Fibroblast of lung (primary cell): ENCODE measurements at regions not wholly inside any gene's neighbourhood (a gene's known extent, or its start where the extent isn't known, plus 50 kb on each side); places are given as distances from the start of the nearest gene placed in this dataset.
A peak's percentile ranks its signal among the peaks of the same experiment; 100 is the strongest.

ENCODE experiments used
- DNase-seq, 2 donors: peaks; one replicate each; pipeline versions ENCODE4 v3.0.0 to v3.0.0-alpha.2; 2010; ENCODE audit warnings: low read depth in 2 of 2
- H2AFZ ChIP-seq: 2 replicates; pipeline ENCODE4 v1.5.1; 2012; ENCODE audit warnings: low read length, control low read depth, inconsistent platforms
- H3K27ac ChIP-seq: 2 replicates; pipeline ENCODE4 v1.5.1; 2011; ENCODE audit warnings: low read length, control low read depth; ENCODE audit not compliant: insufficient read depth
- H3K27me3 ChIP-seq: 2 replicates; pipeline ENCODE4 v1.5.1; 2011; ENCODE audit warnings: mild to moderate bottlenecking, low read length; ENCODE audit not compliant: control insufficient read depth, insufficient read depth
- H3K36me3 ChIP-seq: 2 replicates; pipeline ENCODE4 v1.5.1; 2011; ENCODE audit warnings: low read length; ENCODE audit not compliant: control insufficient read depth, insufficient read depth
- H3K4me1 ChIP-seq: 2 replicates; pipeline ENCODE4 v1.5.1; 2011; ENCODE audit warnings: low read length; ENCODE audit not compliant: control insufficient read depth, insufficient read depth; ENCODE audit errors: extremely low read depth
- H3K4me2 ChIP-seq: 2 replicates; pipeline ENCODE4 v1.5.1; 2011; ENCODE audit warnings: low read length, control low read depth; ENCODE audit not compliant: insufficient read depth; ENCODE audit errors: extremely low read depth
- H3K4me3 ChIP-seq, 4 experiments: fragments of 200-600 bp in 1 of 4; sonication (generic) in 1 of 4; replicated peaks in 1 of 4; 2 replicates each; pipeline ENCODE4 v1.5.1; 2011 to 2016; ENCODE audit warnings: low read length in 4 of 4, low read depth in 3 of 4, mild to moderate bottlenecking in 3 of 4, control low read depth in 2 of 4, inconsistent platforms in 1 of 4, mixed read lengths in 1 of 4; ENCODE audit not compliant: insufficient read depth in 1 of 4; ENCODE audit errors: control extremely low read depth in 1 of 4
- H3K79me2 ChIP-seq: 2 replicates; pipeline ENCODE4 v1.5.1; 2012; ENCODE audit warnings: mild to moderate bottlenecking, low read length, inconsistent platforms; ENCODE audit not compliant: control insufficient read depth, insufficient read depth
- H3K9ac ChIP-seq: 2 replicates; pipeline ENCODE4 v1.5.1; 2011; ENCODE audit warnings: mild to moderate bottlenecking, low read length, control low read depth; ENCODE audit not compliant: insufficient read depth
- H3K9me3 ChIP-seq: 2 replicates; pipeline ENCODE4 v1.5.1; 2012; ENCODE audit warnings: low read depth, low read length; ENCODE audit not compliant: control insufficient read depth, insufficient read depth
- H4K20me1 ChIP-seq: 2 replicates; pipeline ENCODE4 v1.5.1; 2011; ENCODE audit warnings: low read length; ENCODE audit not compliant: control insufficient read depth, insufficient read depth; ENCODE audit errors: extremely low read depth
- CTCF ChIP-seq, 2 donors: IDR thresholded peaks in 1 of 2; conservative IDR thresholded peaks in 1 of 2; 1 replicate in 1 of 2; 2 replicates in 1 of 2; pipeline ENCODE4 v1.5.1; 2011 to 2012; ENCODE audit warnings: low read length in 2 of 2, control low read depth in 1 of 2, inconsistent platforms in 1 of 2, low read depth in 1 of 2, mild to moderate bottlenecking in 1 of 2
- EZH2 ChIP-seq: IDR thresholded peaks from 2 replicates; pipeline ENCODE4 v1.5.1; 2012; ENCODE audit warnings: low read length, control low read depth, mild to moderate bottlenecking; ENCODE audit errors: missing control alignments

- H3K79me2 ChIP-seq, result no peaks in the 10 kb centered on the region
- H3K9me3 ChIP-seq, result no peaks in the 10 kb centered on the region
- H3K36me3 ChIP-seq, result no peaks in the 10 kb centered on the region
- H2AFZ ChIP-seq, result no peak overlapping the region
- no peak for DNase-seq
- H3K9ac ChIP-seq, result no peak overlapping the region
- no peak for TF ChIP-seq EZH2
- no peaks in the 10 kb centered on the region for H3K4me1 ChIP-seq
- H4K20me1 ChIP-seq, result no peaks in the 10 kb centered on the region
- H3K4me2 ChIP-seq, result no peak overlapping the region
- H3K27me3 ChIP-seq, result no peaks in the 10 kb centered on the region
- no peak overlapping the region for H3K27ac ChIP-seq
- H3K4me3 ChIP-seq, result no peak overlapping the region
These were observed 1598.9 kb downstream of the PLA2G4A start for GRCh38 chr1:188427642-188428041.

GRCh38 chr1:188429386-188429785 lies 1600.6 kb downstream of the PLA2G4A start:
- no peaks in the 10 kb centered on the region for H3K4me1 ChIP-seq
- peak in 1 of 2 donors; percentile 54 for DNase-seq
- no peak overlapping the region for H3K4me3 ChIP-seq
- H2AFZ ChIP-seq, result no peak overlapping the region
- H3K4me2 ChIP-seq, result no peak overlapping the region
- H3K27me3 ChIP-seq, result no peaks in the 10 kb centered on the region
- no peak for TF ChIP-seq CTCF (conservative IDR thresholded peaks at IDR 0.05 in 1 of 2, IDR thresholded peaks at IDR 0.05 in 1 of 2; ENCODE audit: low read depth in 1 of 2, low read length in 2 of 2)
- TF ChIP-seq EZH2, result no peak
- no peak overlapping the region for H3K27ac ChIP-seq
- no peaks in the 10 kb centered on the region for H3K79me2 ChIP-seq
- no peaks in the 10 kb centered on the region for H3K36me3 ChIP-seq
- H3K9ac ChIP-seq, result no peak overlapping the region
- no peaks in the 10 kb centered on the region for H4K20me1 ChIP-seq
- H3K9me3 ChIP-seq, result no peaks in the 10 kb centered on the region

GRCh38 chr1:188432427-188432826 lies 1603.7 kb downstream of the PLA2G4A start:
- H3K4me2 ChIP-seq, result no peak overlapping the region
- H4K20me1 ChIP-seq, result no peaks in the 10 kb centered on the region
- no peak overlapping the region for H3K4me3 ChIP-seq
- no peaks in the 10 kb centered on the region for H3K4me1 ChIP-seq
- no peaks in the 10 kb centered on the region for H3K9me3 ChIP-seq
- H3K27me3 ChIP-seq, result no peaks in the 10 kb centered on the region
- TF ChIP-seq CTCF (conservative IDR thresholded peaks at IDR 0.05 in 1 of 2, IDR thresholded peaks at IDR 0.05 in 1 of 2; ENCODE audit: low read depth in 1 of 2, low read length in 2 of 2) (no peak), EZH2 (no peak)
- H3K36me3 ChIP-seq, result no peaks in the 10 kb centered on the region
- no peak for DNase-seq
- H2AFZ ChIP-seq, result no peak overlapping the region
- H3K79me2 ChIP-seq, result no peaks in the 10 kb centered on the region
- H3K27ac ChIP-seq, result no peak overlapping the region
- no peak overlapping the region for H3K9ac ChIP-seq
